ENCODE measurements at regions not wholly inside any gene's neighbourhood (a gene's known extent, or its start where the extent isn't known, plus 50 kb on each side); places are given as distances from the start of the nearest gene placed in this dataset.

DNA sequence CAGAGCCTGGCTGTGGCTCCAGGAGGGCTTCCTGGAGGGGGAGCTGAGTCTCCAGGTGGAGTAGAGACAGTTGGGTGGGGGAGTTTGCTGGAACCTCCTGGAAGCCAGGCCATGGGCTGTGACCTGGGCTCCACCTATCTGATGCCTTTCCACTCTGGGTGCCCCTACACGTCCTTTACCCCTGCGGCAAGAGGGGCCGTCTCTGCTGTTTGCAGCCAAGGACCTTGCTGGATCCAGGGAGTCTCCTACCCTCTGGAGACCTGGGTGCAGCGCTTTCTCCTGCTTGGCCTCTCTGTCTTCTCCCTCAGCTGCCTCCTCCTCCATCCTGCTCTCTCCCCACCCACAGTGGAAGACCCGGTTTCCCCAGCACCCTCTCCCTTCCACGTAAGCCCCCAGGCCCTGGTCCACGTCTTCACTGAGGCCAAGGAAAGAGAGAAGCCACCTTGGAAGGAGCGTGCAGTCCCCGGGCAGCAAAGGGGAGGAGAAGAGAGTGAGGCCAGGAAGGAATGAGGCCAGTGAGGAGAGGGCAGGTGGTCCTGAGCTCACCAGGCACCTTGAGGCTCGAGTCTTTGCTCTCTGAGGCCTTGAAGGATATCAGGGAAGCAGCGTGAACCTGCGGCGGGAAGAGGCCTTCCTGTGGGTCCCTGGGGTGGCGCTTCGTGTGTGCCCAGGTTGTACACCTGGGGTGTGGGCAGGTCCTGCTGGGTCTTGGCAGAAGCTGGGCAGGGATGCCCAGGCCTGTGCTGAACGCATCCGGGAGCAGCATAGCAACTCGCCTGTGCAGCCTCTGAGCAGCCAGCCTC lies 294.3 kb upstream of the RTL1 start:
- no peaks in the 10 kb centered on the region for H3K27me3 ChIP-seq (ENCODE audit: control insufficient read depth in 2 of 2, insufficient read depth in 2 of 2, low read length in 2 of 2)
- H3K27ac ChIP-seq (ENCODE audit: insufficient read depth, low read depth, low read length), result no peak overlapping the region
- H3K9ac ChIP-seq (replicated peaks; ENCODE audit: extremely low read depth, insufficient read depth, low read length), result no peak overlapping the region
- DNase-seq (ENCODE audit: low read depth, low spot score) (no peak), FAIRE-seq (no peak)
- intact Hi-C loops (cut with micrococcal nuclease), result no loop called here
- dilution Hi-C loops (cut with MboI; ENCODE audit: extremely low pct_ligation_motif_present, low sequenced_read_pairs), result no loop called here
- ChIA-PET CTCF (interaction anchor here (1.3 kb wide), 1 partner anchor 99 kb away, joined by 3 read pairs; no protein-coding TSS in a partner anchor), POLR2A (no interaction called here)
- H3K9me1 ChIP-seq (replicated peaks; ENCODE audit: control insufficient read depth, extremely low read depth, insufficient read depth, low read length), result no peaks in the 10 kb centered on the region
- no peaks in the 10 kb centered on the region for H3K9me3 ChIP-seq (replicated peaks; ENCODE audit: control insufficient read depth, insufficient read depth, low read length)
- H4K20me1 ChIP-seq (replicated peaks; ENCODE audit: control insufficient read depth, extremely low read depth, insufficient read depth, low read length), result no peaks in the 10 kb centered on the region
- no peak for TF ChIP-seq FOS (IDR thresholded peaks at IDR 0.05; ENCODE audit: borderline replicate concordance, insufficient read depth, low read length)
- TF ChIP-seq JUN (IDR thresholded peaks at IDR 0.05; ENCODE audit: borderline replicate concordance, insufficient read depth, insufficient read length, low read depth), result no peak
- TF ChIP-seq POLR2A (IDR thresholded peaks at IDR 0.05; ENCODE audit: low read depth, low read length), result no peak
- TF ChIP-seq, protein P1, sequence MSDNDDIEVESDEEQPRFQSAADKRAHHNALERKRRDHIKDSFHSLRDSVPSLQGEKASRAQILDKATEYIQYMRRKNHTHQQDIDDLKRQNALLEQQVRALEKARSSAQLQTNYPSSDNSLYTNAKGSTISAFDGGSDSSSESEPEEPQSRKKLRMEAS (IDR thresholded peaks at IDR 0.05; ENCODE audit: insufficient read depth, insufficient read length), result no peak
- TF ChIP-seq POLR2AphosphoS5 (IDR thresholded peaks at IDR 0.05; ENCODE audit: insufficient read depth, low read depth, low read length), result no peak
- TF ChIP-seq EZH2 (IDR thresholded peaks at IDR 0.05; ENCODE audit: borderline replicate concordance, low read depth, low read length, severe bottlenecking), result no peak
- TF ChIP-seq, protein P2, sequence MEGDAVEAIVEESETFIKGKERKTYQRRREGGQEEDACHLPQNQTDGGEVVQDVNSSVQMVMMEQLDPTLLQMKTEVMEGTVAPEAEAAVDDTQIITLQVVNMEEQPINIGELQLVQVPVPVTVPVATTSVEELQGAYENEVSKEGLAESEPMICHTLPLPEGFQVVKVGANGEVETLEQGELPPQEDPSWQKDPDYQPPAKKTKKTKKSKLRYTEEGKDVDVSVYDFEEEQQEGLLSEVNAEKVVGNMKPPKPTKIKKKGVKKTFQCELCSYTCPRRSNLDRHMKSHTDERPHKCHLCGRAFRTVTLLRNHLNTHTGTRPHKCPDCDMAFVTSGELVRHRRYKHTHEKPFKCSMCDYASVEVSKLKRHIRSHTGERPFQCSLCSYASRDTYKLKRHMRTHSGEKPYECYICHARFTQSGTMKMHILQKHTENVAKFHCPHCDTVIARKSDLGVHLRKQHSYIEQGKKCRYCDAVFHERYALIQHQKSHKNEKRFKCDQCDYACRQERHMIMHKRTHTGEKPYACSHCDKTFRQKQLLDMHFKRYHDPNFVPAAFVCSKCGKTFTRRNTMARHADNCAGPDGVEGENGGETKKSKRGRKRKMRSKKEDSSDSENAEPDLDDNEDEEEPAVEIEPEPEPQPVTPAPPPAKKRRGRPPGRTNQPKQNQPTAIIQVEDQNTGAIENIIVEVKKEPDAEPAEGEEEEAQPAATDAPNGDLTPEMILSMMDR (IDR thresholded peaks at IDR 0.05; ENCODE audit: extremely low read depth in 1 of 2, insufficient read depth in 1 of 2, low read depth in 1 of 2, low read length in 2 of 2), result no peak
- TF ChIP-seq MYC (IDR thresholded peaks at IDR 0.05; ENCODE audit: low read depth, low read length), result no peak
- no peak for TF ChIP-seq GATA2 (IDR thresholded peaks at IDR 0.05; ENCODE audit: insufficient read depth, insufficient read length, low read depth, low read length)
- H3K79me2 ChIP-seq (ENCODE audit: control insufficient read depth, insufficient read depth, low read length), result no peaks in the 10 kb centered on the region
- H3K4me2 ChIP-seq (ENCODE audit: insufficient read depth, low read length), result no peak overlapping the region
- no peak overlapping the region for H3K4me3 ChIP-seq (replicated peaks in 1 of 3; ENCODE audit: insufficient read depth in 1 of 3, low read depth in 1 of 3, low read length in 3 of 3)
- H3K4me1 ChIP-seq (ENCODE audit: control insufficient read depth, extremely low read depth, insufficient read depth, low read length), result no peaks in the 10 kb centered on the region
- H2AFZ ChIP-seq (ENCODE audit: low read depth, low read length), result no peak overlapping the region
- H3K36me3 ChIP-seq (ENCODE audit: control insufficient read depth in 2 of 2, extremely low read depth in 1 of 2, insufficient read depth in 2 of 2, low read length in 2 of 2), result no peaks in the 10 kb centered on the region
- no TSS peak for BruUV-seq (replicated peaks)

Measured in endothelial cell of umbilical vein (primary cell).